Type B pancreatic cell (in vitro differentiated cells): ENCODE measurements at regions not wholly inside any gene's neighbourhood (a gene's known extent, or its start where the extent isn't known, plus 50 kb on each side); places are given as distances from the start of the nearest gene placed in this dataset.

Source experiments
- DNase-seq: peaks from one replicate; pipeline ENCODE4 v3.0.0; 2021; ENCODE audit warnings: mixed read lengths; ENCODE audit not compliant: unreplicated experiment; ENCODE audit errors: extremely low spot score
- H3K27ac Mint-ChIP-seq: 2 replicates; pipeline ENCODE4 v1.8.0; 2021; ENCODE audit warnings: mild to moderate bottlenecking, mixed read lengths
- H3K27me3 Mint-ChIP-seq: 2 replicates; pipeline ENCODE4 v1.8.0; 2021; ENCODE audit warnings: mixed read lengths
- H3K36me3 Mint-ChIP-seq: 2 replicates; pipeline ENCODE4 v1.8.0; 2021; ENCODE audit warnings: mixed read lengths
- H3K4me1 Mint-ChIP-seq: one replicate; pipeline ENCODE4 v1.8.0; 2021; ENCODE audit warnings: mixed read lengths; ENCODE audit not compliant: unreplicated experiment
- H3K4me3 Mint-ChIP-seq: 2 replicates; pipeline ENCODE4 v1.8.0; 2021; ENCODE audit warnings: mild to moderate bottlenecking, mixed read lengths
- H3K9me3 Mint-ChIP-seq: 2 replicates; pipeline ENCODE4 v1.8.0; 2021; ENCODE audit warnings: mixed read lengths
- CTCF ChIP-seq: fragments of 200-600 bp; sonication (generic); conservative IDR thresholded peaks from 2 replicates; pipeline ENCODE4 v1.5.0; 2021; ENCODE audit warnings: antibody characterized with exemption, mild to moderate bottlenecking

DNA sequence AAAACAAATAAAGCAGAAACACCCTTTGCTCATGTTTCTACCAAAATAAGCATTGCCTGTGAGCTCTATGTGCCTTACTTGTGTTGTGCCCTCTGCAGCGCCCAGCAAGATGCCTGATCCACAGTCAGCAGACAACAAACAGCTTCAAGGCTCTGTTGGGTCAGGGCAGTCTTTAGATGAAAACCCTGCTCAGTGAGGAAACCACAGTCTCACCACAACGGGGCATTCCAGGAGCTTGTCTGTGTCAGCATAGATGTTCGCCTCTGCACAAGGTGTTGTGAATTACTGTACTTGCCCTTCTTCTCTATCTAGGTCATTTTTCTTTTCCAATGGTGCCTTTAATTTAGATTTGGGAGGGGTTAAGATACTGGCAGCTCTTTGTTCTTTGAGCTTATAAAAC lies 251.9 kb downstream of the COL4A1 start:
- Mint-ChIP-seq H3K36me3 (no peaks in the 10 kb centered on the region), H3K9me3 (no peaks in the 10 kb centered on the region), H3K4me3 (no peak overlapping the region), H3K27me3 (peaks cover 3% of the 10 kb centered on the region), H3K4me1 (no peaks in the 10 kb centered on the region), H3K27ac (no peak overlapping the region)
- DNase-seq: no peak
- no peak for TF ChIP-seq CTCF

GRCh38 chr13:110054041-110054440 lies 252.9 kb downstream of the COL4A1 start:
- no peaks in the 10 kb centered on the region for H3K9me3 Mint-ChIP-seq
- TF ChIP-seq CTCF: no peak
- peaks cover 7% of the 10 kb centered on the region for H3K27me3 Mint-ChIP-seq
- H3K4me3 Mint-ChIP-seq: no peak overlapping the region
- DNase-seq: no peak
- no peak overlapping the region for H3K27ac Mint-ChIP-seq
- no peaks in the 10 kb centered on the region for H3K36me3 Mint-ChIP-seq
- no peaks in the 10 kb centered on the region for H3K4me1 Mint-ChIP-seq

GRCh38 chr13:110047496-110047895 lies 259.5 kb downstream of the COL4A1 start:
- Mint-ChIP-seq H3K27ac (no peak overlapping the region), H3K9me3 (no peaks in the 10 kb centered on the region), H3K27me3 (peaks cover 19% of the 10 kb centered on the region), H3K36me3 (no peaks in the 10 kb centered on the region), H3K4me1 (peaks cover 24% of the 10 kb centered on the region), H3K4me3 (peak overlapping the region; percentile 10)
- DNase-seq: no peak
- TF ChIP-seq CTCF: no peak

DNA sequence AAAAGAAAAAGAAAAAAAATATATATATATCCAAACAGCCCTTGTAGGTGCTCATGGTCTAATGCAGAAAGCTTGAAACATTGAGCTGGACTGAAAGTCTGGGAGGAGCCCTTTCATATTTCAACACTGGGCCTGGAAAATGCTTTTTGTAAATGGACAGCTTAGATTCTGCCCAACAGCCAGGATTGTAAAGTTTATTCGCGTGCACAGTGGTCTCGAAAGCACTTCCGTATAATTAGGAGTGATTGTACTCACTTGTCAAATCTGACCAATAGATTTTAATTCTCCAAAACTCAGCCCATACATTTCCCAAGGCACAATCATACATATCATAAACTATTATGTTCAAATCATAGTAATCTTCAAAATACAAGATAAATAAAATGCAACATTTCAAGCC lies 260.1 kb downstream of the COL4A1 start:
- Mint-ChIP-seq H3K9me3 (no peaks in the 10 kb centered on the region), H3K27ac (no peak overlapping the region), H3K36me3 (no peaks in the 10 kb centered on the region), H3K4me3 (no peak overlapping the region), H3K4me1 (peaks cover 24% of the 10 kb centered on the region), H3K27me3 (peaks cover 19% of the 10 kb centered on the region)
- no peak for TF ChIP-seq CTCF
- no peak for DNase-seq

- peaks cover 24% of the 10 kb centered on the region for H3K4me1 Mint-ChIP-seq
- TF ChIP-seq CTCF: no peak
- H3K27ac Mint-ChIP-seq: no peak overlapping the region
- H3K36me3 Mint-ChIP-seq: no peaks in the 10 kb centered on the region
- no peaks in the 10 kb centered on the region for H3K9me3 Mint-ChIP-seq
- H3K27me3 Mint-ChIP-seq: peaks cover 19% of the 10 kb centered on the region
- H3K4me3 Mint-ChIP-seq: no peak overlapping the region
- DNase-seq: no peak
These were observed 259.5 kb upstream of the IRS2 start for GRCh38 chr13:110045919-110046318.

- H3K27ac Mint-ChIP-seq: no peak overlapping the region
- peaks cover 24% of the 10 kb centered on the region for H3K4me1 Mint-ChIP-seq
- H3K9me3 Mint-ChIP-seq: no peaks in the 10 kb centered on the region
- H3K4me3 Mint-ChIP-seq: no peak overlapping the region
- peaks cover 19% of the 10 kb centered on the region for H3K27me3 Mint-ChIP-seq
- no peak for DNase-seq
- no peak for TF ChIP-seq CTCF
- no peaks in the 10 kb centered on the region for H3K36me3 Mint-ChIP-seq
These were observed 258.8 kb upstream of the IRS2 start for GRCh38 chr13:110045202-110045601.
